Activated T-cell treated with anti-CD3 and anti-CD28 coated beads, Interleukin-2, amount 50 U/mL, for 72 hours (primary cell): ENCODE measurements at regions not wholly inside any gene's neighbourhood (a gene's known extent, or its start where the extent isn't known, plus 50 kb on each side); places are given as distances from the start of the nearest gene placed in this dataset.

Experiments used
- ATAC-seq, 2 donors: fragments of 150-1000 bp; cut with Tn5 transposase; replicated peaks in 1 of 2; 2 replicates each; pipeline ENCODE4 v1.10.0; 2021; ENCODE audit warnings: moderate library complexity in 2 of 2, mild to moderate bottlenecking in 1 of 2
- DNase-seq, 2 donors: peaks; one replicate each; pipeline ENCODE4 v3.0.0; 2021 to 2022; ENCODE audit warnings: mixed read lengths in 1 of 2
- H3K27ac Mint-ChIP-seq: one replicate; pipeline ENCODE4 v1.8.0; 2022; ENCODE audit warnings: mild to moderate bottlenecking, moderate library complexity, mixed read lengths
- H3K27me3 Mint-ChIP-seq: one replicate; pipeline ENCODE4 v1.8.0; 2022; ENCODE audit warnings: low read depth, mixed read lengths
- H3K36me3 Mint-ChIP-seq, 2 donors: one replicate each; pipeline ENCODE4 v1.8.0; 2022; ENCODE audit warnings: mixed read lengths in 2 of 2, mild to moderate bottlenecking in 1 of 2; ENCODE audit not compliant: insufficient read depth in 2 of 2
- H3K4me1 Mint-ChIP-seq: one replicate; pipeline ENCODE4 v1.8.0; 2022; ENCODE audit warnings: low read depth, mixed read lengths
- H3K4me3 Mint-ChIP-seq, 2 donors: one replicate each; pipeline ENCODE4 v1.8.0; 2022; ENCODE audit warnings: mild to moderate bottlenecking in 2 of 2, mixed read lengths in 2 of 2, moderate library complexity in 2 of 2
- H3K9me3 Mint-ChIP-seq, 2 donors: one replicate each; pipeline ENCODE4 v1.8.0; 2022; ENCODE audit warnings: mixed read lengths in 2 of 2

DNA sequence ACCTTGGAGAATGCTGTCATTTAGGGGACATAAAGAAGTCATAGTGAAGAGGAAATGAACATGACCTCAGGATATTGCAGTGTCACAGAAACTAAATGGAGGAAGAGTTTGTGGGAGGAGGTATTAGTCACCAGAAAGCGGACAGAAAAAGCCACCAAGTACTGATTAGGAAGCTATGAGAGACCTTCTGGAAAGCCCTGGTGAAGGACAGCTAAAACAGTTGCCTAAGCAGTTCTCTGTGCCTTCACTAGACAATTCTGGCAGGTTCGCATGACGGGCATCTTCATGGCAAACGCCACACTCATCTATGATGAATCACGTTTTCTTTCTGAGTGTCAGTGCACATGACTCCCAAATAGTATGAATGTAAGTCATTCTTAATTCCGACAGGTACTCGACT lies 325.8 kb downstream of the C11orf87 start:
- ATAC-seq = no peak
- H3K9me3 Mint-ChIP-seq = no peaks in the 10 kb centered on the region
- H3K4me1 Mint-ChIP-seq = no peaks in the 10 kb centered on the region
- H3K27ac Mint-ChIP-seq = no peak overlapping the region
- no peak for DNase-seq
- H3K36me3 Mint-ChIP-seq = no peaks in the 10 kb centered on the region
- no peak overlapping the region for H3K4me3 Mint-ChIP-seq
- H3K27me3 Mint-ChIP-seq = no peaks in the 10 kb centered on the region

DNA sequence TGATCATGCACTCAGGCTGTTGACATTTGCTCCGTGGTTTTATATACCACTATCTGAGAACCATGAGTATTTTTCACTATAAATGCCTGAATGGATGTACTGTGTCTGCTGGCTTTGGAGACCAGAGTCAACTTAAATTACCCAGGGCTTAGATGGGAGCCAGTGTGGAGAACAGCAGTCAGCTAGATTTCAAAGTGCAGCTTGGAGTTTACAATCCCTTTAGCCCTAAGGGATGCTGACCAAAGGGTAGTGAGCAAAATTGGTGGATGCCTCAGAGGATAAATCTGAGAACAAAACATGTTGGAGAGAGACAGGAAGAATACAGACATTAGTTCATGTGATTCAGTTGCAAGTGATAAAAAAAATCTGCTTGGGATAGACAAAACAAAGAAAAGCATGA lies 327.5 kb downstream of the C11orf87 start:
- no peak for ATAC-seq
- no peaks in the 10 kb centered on the region for H3K9me3 Mint-ChIP-seq
- H3K27ac Mint-ChIP-seq = no peak overlapping the region
- no peaks in the 10 kb centered on the region for H3K27me3 Mint-ChIP-seq
- no peak overlapping the region for H3K4me3 Mint-ChIP-seq
- DNase-seq = no peak
- no peaks in the 10 kb centered on the region for H3K4me1 Mint-ChIP-seq
- no peaks in the 10 kb centered on the region for H3K36me3 Mint-ChIP-seq

DNA sequence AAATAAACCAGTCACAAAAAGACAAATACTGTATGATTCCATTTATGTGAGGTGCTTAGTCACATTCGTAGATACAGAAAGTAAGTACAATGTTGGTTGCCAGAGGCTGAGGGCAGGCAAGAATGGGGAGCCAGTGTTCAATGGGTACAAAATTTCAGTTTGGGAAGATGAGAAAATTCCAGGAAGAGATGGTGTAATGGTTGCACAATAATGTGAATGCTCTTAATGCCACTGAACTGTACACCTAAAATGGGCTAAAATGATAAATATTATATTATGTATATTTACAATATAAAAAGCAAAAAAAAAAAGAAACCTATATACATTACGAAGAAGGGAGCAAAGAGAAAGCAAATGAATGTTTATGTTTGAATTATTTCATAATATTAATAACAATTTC lies 329.0 kb downstream of the C11orf87 start:
- Mint-ChIP-seq H3K27me3 (no peaks in the 10 kb centered on the region), H3K36me3 (no peaks in the 10 kb centered on the region), H3K9me3 (peaks cover 0 to 2% of the 10 kb centered on the region in 2 donors), H3K4me1 (no peaks in the 10 kb centered on the region), H3K4me3 (no peak overlapping the region), H3K27ac (no peak overlapping the region)
- no peak for ATAC-seq
- DNase-seq = no peak

DNA sequence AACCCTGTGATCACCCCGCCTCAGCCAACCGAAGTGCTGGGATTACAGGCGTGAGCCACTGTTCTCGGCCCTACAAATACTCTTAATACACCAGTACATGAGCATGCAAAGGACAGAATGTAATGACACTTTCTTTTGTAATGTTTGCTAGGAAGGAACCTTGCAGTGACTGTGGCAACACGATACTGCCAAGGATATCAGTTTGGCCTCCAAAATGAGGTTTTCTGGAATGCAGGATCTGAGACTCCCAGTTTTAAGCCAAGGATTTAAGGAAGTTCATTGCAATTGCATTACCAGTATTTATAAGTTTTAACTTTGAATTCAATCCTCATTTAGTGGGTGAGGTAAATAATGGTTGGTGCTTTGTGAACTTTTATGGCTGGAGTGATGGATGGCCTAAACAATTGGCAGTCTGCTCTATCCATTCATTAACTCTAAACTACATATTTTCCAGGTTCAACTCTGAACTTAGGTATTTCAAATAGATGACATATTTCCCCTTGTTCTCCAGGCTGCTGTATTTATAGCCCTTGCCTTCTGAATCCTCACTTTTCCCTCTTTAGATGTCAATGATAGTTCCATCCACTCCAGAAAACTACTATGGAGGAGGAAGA lies 330.3 kb downstream of the C11orf87 start:
- Mint-ChIP-seq H3K36me3 (no peaks in the 10 kb centered on the region), H3K27me3 (no peaks in the 10 kb centered on the region), H3K27ac (no peak overlapping the region), H3K4me3 (no peak overlapping the region), H3K9me3 (peaks cover 0 to 2% of the 10 kb centered on the region in 2 donors), H3K4me1 (no peaks in the 10 kb centered on the region)
- ATAC-seq (no peak), DNase-seq (no peak)

DNA sequence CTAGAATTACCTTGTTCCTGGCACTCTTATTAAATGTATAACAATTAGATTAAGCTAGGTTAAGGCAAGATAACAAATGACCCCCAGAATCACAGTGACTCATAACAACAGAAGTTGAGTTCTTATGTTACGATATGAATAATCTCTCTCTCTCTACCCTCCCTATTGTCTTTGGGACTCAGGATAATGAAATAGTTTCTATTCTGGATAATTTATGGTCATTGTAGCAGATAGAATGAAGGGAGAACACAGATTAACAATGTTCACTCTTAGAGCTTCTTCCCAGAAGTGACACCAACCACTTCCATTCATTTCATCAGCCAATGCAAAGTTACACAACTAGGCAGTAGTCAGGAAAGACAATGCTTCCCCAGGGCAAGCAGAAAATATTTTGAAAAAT lies 334.5 kb downstream of the C11orf87 start:
- H3K27me3 Mint-ChIP-seq = no peaks in the 10 kb centered on the region
- ATAC-seq = no peak
- H3K4me3 Mint-ChIP-seq = no peak overlapping the region
- no peaks in the 10 kb centered on the region for H3K4me1 Mint-ChIP-seq
- H3K36me3 Mint-ChIP-seq = no peaks in the 10 kb centered on the region
- no peak for DNase-seq
- peaks cover 0 to 5% of the 10 kb centered on the region in 2 donors for H3K9me3 Mint-ChIP-seq
- no peak overlapping the region for H3K27ac Mint-ChIP-seq

DNA sequence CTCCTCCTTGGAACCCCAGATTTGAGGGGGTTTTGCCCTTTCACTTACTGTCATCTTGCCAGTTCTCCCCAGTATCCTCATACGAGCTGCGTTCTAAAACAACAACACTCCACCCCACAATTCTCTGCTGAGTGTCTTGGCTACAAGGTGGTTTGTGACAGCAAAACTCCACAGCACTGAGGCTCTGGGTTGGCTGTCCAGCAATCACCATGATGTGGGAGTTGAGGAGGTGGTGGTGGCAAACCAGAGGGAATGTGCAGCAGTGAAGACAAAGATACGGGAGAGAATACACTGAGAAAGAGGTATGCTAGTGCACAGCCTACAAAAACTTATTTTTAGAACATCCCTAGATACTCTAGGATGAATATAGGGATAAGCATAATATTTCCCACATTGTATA lies 335.0 kb downstream of the C11orf87 start:
- Mint-ChIP-seq H3K27me3 (no peaks in the 10 kb centered on the region), H3K36me3 (peaks cover 0 to 1% of the 10 kb centered on the region in 2 donors), H3K27ac (no peak overlapping the region), H3K9me3 (peaks cover 0 to 7% of the 10 kb centered on the region in 2 donors), H3K4me1 (no peaks in the 10 kb centered on the region), H3K4me3 (no peak overlapping the region)
- no peak for DNase-seq
- ATAC-seq = no peak

DNA sequence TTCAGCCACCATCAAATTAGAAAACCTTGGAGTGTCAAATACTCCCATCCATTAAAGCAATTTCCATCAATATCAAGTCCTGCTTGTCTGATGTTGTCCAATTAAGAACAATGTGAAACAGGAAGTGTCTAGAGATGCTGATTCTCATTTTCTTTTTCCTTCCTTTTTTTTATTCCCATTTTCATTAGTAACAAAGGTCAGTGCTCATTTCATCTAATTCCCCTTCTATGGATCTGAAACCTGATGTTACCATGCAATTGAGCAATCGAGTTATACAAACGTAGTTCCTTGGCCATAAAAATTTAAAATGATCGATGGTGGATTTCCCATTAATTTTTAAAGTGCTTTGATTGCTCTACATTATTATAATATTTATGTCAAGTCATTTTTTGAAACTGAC lies 330.6 kb upstream of the ZC3H12C start:
- H3K9me3 Mint-ChIP-seq = peaks cover 0 to 5% of the 10 kb centered on the region in 2 donors
- H3K4me1 Mint-ChIP-seq = no peaks in the 10 kb centered on the region
- no peak for ATAC-seq
- H3K36me3 Mint-ChIP-seq = peaks cover 0 to 2% of the 10 kb centered on the region in 2 donors
- no peaks in the 10 kb centered on the region for H3K27me3 Mint-ChIP-seq
- no peak overlapping the region for H3K4me3 Mint-ChIP-seq
- DNase-seq = no peak
- no peak overlapping the region for H3K27ac Mint-ChIP-seq

DNA sequence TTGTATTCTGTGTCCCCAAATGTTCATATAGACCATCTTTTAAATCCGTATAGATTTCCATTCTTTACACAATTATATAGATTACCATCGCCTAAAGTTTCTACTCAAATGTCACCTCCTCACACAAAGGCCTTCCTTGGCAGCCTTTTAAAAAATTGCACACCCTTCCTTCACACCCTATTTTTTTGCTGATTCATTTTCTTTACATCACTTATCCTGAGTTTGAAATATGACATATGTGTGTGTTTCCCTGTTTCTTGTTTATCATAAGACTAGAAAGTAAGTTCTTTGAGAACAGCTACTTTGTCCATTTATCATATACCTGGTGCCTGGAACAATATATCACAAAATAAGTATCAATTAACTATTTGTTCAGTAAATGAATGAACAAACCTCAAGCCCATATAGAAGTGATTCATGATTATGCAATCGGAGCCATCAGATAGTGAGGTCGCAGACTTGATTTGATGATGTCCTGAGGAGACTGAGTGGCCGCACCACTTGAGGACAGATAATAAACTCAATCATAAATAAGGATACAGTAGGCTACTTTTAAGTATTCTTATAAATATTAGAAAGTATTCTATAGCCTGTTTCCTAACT lies 327.4 kb upstream of the ZC3H12C start:
- Mint-ChIP-seq H3K4me3 (no peak overlapping the region), H3K9me3 (peaks cover 0 to 2% of the 10 kb centered on the region in 2 donors), H3K36me3 (peaks cover 0 to 2% of the 10 kb centered on the region in 2 donors), H3K27me3 (no peaks in the 10 kb centered on the region), H3K27ac (no peak overlapping the region), H3K4me1 (no peaks in the 10 kb centered on the region)
- no peak for DNase-seq
- no peak for ATAC-seq

DNA sequence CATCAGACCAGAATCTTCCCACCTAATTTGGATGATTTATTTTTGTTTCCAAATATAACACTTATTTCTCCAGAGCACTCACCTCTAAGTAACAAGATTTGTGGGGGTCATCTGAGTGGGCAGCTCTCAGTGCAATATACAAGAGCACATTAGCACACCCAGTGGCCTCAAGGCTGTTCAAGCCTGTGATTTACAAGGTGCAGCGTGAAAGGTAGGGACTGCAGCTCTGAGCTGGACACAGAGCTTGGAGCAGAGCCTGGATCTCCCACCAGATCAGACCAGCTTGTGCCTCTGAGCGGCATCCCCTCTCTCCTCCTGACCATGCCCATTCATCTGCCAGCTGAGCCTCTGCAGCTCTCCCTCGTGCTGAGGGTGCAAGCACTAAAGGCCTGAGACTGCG lies 323.3 kb upstream of the ZC3H12C start:
- H3K27me3 Mint-ChIP-seq = no peaks in the 10 kb centered on the region
- no peak for ATAC-seq
- no peaks in the 10 kb centered on the region for H3K4me1 Mint-ChIP-seq
- DNase-seq = no peak
- H3K36me3 Mint-ChIP-seq = no peaks in the 10 kb centered on the region
- no peaks in the 10 kb centered on the region for H3K9me3 Mint-ChIP-seq
- no peak overlapping the region for H3K4me3 Mint-ChIP-seq
- H3K27ac Mint-ChIP-seq = no peak overlapping the region

DNA sequence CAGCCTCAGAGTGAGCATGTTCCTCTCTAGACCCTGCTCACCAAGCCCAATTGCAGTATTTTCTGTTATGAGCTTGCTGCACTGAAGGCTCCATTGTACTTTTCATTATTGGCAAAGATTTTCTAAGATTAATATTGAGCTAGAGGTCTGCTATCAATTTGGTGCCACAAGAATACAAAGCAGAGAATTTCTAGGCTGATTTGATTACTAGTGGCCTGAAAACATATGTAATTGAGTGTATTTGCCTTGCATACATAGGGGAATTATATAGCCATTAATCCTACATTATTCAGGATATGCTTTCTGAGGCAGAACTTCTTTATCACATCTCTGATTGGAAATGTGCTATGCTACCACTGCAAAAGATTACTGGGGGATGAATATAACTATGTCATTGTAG lies 322.9 kb upstream of the ZC3H12C start:
- Mint-ChIP-seq H3K27me3 (no peaks in the 10 kb centered on the region), H3K27ac (no peak overlapping the region), H3K9me3 (no peaks in the 10 kb centered on the region), H3K4me1 (no peaks in the 10 kb centered on the region), H3K36me3 (no peaks in the 10 kb centered on the region), H3K4me3 (no peak overlapping the region)
- no peak for ATAC-seq
- DNase-seq = no peak

DNA sequence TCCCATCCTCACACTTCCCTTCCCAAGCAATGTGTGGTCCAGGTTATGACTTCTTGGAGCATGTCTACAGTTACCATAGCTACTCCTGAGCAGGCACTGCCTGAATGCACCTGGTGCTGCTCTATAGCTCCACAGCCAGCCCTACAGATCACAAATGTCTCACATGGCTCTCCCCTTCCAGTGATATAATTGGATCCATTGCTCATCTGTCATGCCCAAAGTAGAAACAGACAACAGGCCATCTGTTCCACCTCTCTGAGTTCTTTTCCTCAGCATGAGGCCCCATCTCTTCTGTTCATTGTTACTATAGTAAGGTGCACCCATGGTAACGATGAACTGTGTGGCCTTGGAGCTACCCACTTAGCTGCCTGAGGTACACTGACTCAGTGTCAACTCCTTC lies 320.3 kb upstream of the ZC3H12C start:
- no peaks in the 10 kb centered on the region for H3K4me1 Mint-ChIP-seq
- no peaks in the 10 kb centered on the region for H3K27me3 Mint-ChIP-seq
- no peak for DNase-seq
- ATAC-seq = no peak
- H3K27ac Mint-ChIP-seq = no peak overlapping the region
- no peaks in the 10 kb centered on the region for H3K36me3 Mint-ChIP-seq
- no peaks in the 10 kb centered on the region for H3K9me3 Mint-ChIP-seq
- no peak overlapping the region for H3K4me3 Mint-ChIP-seq

DNA sequence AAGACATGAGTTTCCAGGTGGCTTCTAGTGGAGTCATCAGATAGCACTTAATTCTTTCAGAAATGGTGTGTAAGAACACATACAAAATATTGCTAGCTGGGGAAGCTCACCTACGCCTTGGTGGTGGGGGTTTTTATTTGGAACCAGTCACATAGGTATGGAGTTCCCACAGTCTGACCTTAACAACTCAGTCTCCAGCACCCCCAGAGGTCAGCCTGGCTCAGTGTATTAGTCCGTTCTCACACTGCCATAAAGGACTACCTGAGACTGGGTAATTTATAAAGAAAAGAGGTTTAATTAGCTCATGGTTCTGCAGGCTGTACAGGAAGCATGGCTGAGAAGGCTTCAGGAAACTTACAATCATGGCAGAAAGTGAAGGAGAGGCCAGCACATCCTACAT lies 317.5 kb upstream of the ZC3H12C start:
- ATAC-seq = no peak

DNA sequence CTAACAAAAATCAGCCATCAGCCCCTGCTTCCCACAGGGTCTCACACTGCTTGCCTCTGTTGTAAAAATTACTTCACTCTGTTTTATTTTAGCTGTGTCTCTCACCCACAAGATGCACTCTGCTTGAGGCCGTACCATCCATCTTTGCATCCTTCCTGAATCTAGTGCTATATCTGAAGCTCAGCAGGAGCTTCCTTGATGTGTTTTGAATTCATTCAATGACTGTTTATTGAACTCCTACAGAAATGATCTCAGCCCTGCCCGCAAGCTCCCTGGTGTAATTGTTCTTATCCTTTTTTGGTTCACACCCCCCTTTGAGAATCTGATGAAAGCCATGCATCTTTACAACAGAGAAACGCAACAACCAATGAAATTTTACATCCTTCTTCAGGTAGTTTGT lies 310.2 kb upstream of the ZC3H12C start:
- H3K9me3 Mint-ChIP-seq = no peaks in the 10 kb centered on the region
- H3K27me3 Mint-ChIP-seq = no peaks in the 10 kb centered on the region
- no peak overlapping the region for H3K27ac Mint-ChIP-seq
- ATAC-seq (no peak), DNase-seq (no peak)
- H3K4me1 Mint-ChIP-seq = no peaks in the 10 kb centered on the region
- H3K4me3 Mint-ChIP-seq = no peak overlapping the region
- no peaks in the 10 kb centered on the region for H3K36me3 Mint-ChIP-seq

More for the DNA sequence above, 317.5 kb upstream of the ZC3H12C start:
- Mint-ChIP-seq H3K4me1 (no peaks in the 10 kb centered on the region), H3K9me3 (no peaks in the 10 kb centered on the region), H3K36me3 (no peaks in the 10 kb centered on the region), H3K27me3 (no peaks in the 10 kb centered on the region), H3K4me3 (no peak overlapping the region), H3K27ac (no peak overlapping the region)
- no peak for DNase-seq

DNA sequence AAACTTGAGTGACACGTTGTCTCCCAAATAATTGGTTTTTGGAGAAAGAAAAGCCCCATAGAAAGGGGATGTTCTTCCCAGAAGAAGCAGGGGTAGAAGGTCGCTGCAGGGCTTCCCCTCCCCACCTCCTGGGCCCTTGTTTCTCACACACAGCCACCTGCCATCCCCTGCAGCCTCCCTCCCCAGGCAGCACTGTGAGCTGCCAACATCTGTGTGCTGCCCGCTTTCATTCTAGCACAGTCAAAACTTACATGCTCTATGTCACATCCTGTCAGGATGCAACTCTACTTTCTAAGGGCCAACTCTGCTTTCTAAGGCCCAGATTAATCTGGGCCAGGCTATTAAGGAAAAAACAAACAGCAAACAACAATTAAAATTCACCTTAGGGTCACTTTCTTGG lies 309.4 kb upstream of the ZC3H12C start:
- no peaks in the 10 kb centered on the region for H3K4me1 Mint-ChIP-seq

More for the DNA sequence above, 309.4 kb upstream of the ZC3H12C start:
- no peak for DNase-seq
- Mint-ChIP-seq H3K36me3 (no peaks in the 10 kb centered on the region), H3K9me3 (no peaks in the 10 kb centered on the region), H3K27me3 (no peaks in the 10 kb centered on the region), H3K27ac (no peak overlapping the region), H3K4me3 (no peak overlapping the region)
- no peak for ATAC-seq
